ENCODE measurements at regions not wholly inside any gene's neighbourhood (a gene's known extent, or its start where the extent isn't known, plus 50 kb on each side); places are given as distances from the start of the nearest gene placed in this dataset.
"Not testable (repeated sequence)": the region's sequence is repeated elsewhere in the genome, so short reads cannot be mapped to it uniquely, and the experiment has no call there.

- Mint-ChIP-seq H3K4me1 (peaks cover 6 to 9% of the 10 kb centered on the region in 2 donors), H3K4me3 (no peak overlapping the region), H3K9me3 (no peaks in the 10 kb centered on the region), H3K27ac (no peak overlapping the region), H3K27me3 (ENCODE audit: low read depth in 2 of 2) (peaks cover 7 to 8% of the 10 kb centered on the region in 2 donors), H3K36me3 (no peaks in the 10 kb centered on the region)
- TF ChIP-seq, protein P1, sequence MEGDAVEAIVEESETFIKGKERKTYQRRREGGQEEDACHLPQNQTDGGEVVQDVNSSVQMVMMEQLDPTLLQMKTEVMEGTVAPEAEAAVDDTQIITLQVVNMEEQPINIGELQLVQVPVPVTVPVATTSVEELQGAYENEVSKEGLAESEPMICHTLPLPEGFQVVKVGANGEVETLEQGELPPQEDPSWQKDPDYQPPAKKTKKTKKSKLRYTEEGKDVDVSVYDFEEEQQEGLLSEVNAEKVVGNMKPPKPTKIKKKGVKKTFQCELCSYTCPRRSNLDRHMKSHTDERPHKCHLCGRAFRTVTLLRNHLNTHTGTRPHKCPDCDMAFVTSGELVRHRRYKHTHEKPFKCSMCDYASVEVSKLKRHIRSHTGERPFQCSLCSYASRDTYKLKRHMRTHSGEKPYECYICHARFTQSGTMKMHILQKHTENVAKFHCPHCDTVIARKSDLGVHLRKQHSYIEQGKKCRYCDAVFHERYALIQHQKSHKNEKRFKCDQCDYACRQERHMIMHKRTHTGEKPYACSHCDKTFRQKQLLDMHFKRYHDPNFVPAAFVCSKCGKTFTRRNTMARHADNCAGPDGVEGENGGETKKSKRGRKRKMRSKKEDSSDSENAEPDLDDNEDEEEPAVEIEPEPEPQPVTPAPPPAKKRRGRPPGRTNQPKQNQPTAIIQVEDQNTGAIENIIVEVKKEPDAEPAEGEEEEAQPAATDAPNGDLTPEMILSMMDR (IDR thresholded peaks at IDR 0.05), result no peak
- 80% methylated on average over 2 of the region's 2 CpGs for WGBS (ENCODE audit: insufficient coverage)
- no peak for ATAC-seq
- no peaks in the 10 kb centered on the region for H3K9me3 ChIP-seq (ENCODE audit: control insufficient read depth, insufficient read depth, low read length)
- no peaks in the 10 kb centered on the region for H3K27me3 ChIP-seq (ENCODE audit: control insufficient read depth, insufficient read depth, low read length)
- no peak overlapping the region for H3K27ac ChIP-seq (ENCODE audit: low read length)
- intact Hi-C loops (cut with micrococcal nuclease), result no loop called here
- H3K4me1 ChIP-seq (ENCODE audit: control insufficient read depth, insufficient read depth, low read length), result no peaks in the 10 kb centered on the region
- no peak for DNase-seq
- no peaks in the 10 kb centered on the region for H3K36me3 ChIP-seq (ENCODE audit: control insufficient read depth, insufficient read depth, low read length)
- no peak overlapping the region for H3K4me3 ChIP-seq (ENCODE audit: low read length)
Measured at GRCh38 chr1:157353546-157353945, 198.8 kb downstream of the FCRL5 start.

- no peaks in the 10 kb centered on the region for H3K9me3 Mint-ChIP-seq
- H3K4me3 Mint-ChIP-seq, result no peak overlapping the region
- no peak overlapping the region for H3K4me3 ChIP-seq (ENCODE audit: low read length)
- H3K27me3 Mint-ChIP-seq (ENCODE audit: low read depth in 2 of 2), result peaks cover 7 to 8% of the 10 kb centered on the region in 2 donors
- peaks cover 6 to 9% of the 10 kb centered on the region in 2 donors for H3K4me1 Mint-ChIP-seq
- H3K4me1 ChIP-seq (ENCODE audit: control insufficient read depth, insufficient read depth, low read length), result no peaks in the 10 kb centered on the region
- WGBS (ENCODE audit: insufficient coverage), result 100% methylated on average over 1 of the region's 1 CpG
- intact Hi-C loops (cut with micrococcal nuclease), result no loop called here
- no peaks in the 10 kb centered on the region for H3K27me3 ChIP-seq (ENCODE audit: control insufficient read depth, insufficient read depth, low read length)
- ATAC-seq (no peak), DNase-seq (no peak)
- no peaks in the 10 kb centered on the region for H3K36me3 ChIP-seq (ENCODE audit: control insufficient read depth, insufficient read depth, low read length)
- H3K36me3 Mint-ChIP-seq, result no peaks in the 10 kb centered on the region
- H3K27ac ChIP-seq (ENCODE audit: low read length), result no peak overlapping the region
- H3K9me3 ChIP-seq (ENCODE audit: control insufficient read depth, insufficient read depth, low read length), result no peaks in the 10 kb centered on the region
- TF ChIP-seq, protein P1 (IDR thresholded peaks at IDR 0.05), result no peak
- H3K27ac Mint-ChIP-seq, result no peak overlapping the region
Measured at GRCh38 chr1:157352817-157353408, 199.4 kb downstream of the FCRL5 start.

DNA sequence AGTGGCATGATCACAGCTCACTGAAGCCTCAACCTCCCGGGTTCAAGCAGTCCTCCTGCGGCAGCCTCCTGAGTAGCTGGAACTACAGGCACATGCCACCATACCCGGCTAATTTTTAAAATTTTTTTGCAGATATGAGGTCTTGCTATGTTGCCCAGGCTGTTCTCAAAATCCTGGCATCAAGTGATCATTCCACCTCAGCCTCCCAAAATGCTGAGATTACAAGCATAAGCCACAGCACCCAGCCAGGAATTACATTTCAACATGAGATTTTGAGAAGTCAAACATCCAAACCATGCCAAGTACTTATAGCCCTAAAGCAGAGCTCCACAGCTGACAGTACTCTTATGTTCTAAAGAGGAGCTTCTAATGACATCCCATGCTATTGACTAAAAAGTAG is 200.1 kb downstream of the FCRL5 start:
- no peaks in the 10 kb centered on the region for H3K9me3 Mint-ChIP-seq
- intact Hi-C loops (cut with micrococcal nuclease), result no loop called here
- no peak overlapping the region for H3K27ac ChIP-seq (ENCODE audit: low read length)
- 93% methylated on average over 3 of the region's 3 CpGs for WGBS (ENCODE audit: insufficient coverage)
- no peaks in the 10 kb centered on the region for H3K4me1 ChIP-seq (ENCODE audit: control insufficient read depth, insufficient read depth, low read length)
- H3K27me3 ChIP-seq (ENCODE audit: control insufficient read depth, insufficient read depth, low read length), result no peaks in the 10 kb centered on the region
- no peak overlapping the region for H3K4me3 Mint-ChIP-seq
- H3K4me3 ChIP-seq (ENCODE audit: low read length), result no peak overlapping the region
- H3K27ac Mint-ChIP-seq, result no peak overlapping the region
- H3K36me3 ChIP-seq (ENCODE audit: control insufficient read depth, insufficient read depth, low read length), result no peaks in the 10 kb centered on the region
- no peaks in the 10 kb centered on the region for H3K36me3 Mint-ChIP-seq
- ATAC-seq (no peak), DNase-seq (no peak)
- peaks cover 6 to 9% of the 10 kb centered on the region in 2 donors for H3K4me1 Mint-ChIP-seq
- no peaks in the 10 kb centered on the region for H3K9me3 ChIP-seq (ENCODE audit: control insufficient read depth, insufficient read depth, low read length)
- peaks cover 8 to 12% of the 10 kb centered on the region in 2 donors for H3K27me3 Mint-ChIP-seq (ENCODE audit: low read depth in 2 of 2)
- TF ChIP-seq, protein P1 (IDR thresholded peaks at IDR 0.05), result no peak

DNA sequence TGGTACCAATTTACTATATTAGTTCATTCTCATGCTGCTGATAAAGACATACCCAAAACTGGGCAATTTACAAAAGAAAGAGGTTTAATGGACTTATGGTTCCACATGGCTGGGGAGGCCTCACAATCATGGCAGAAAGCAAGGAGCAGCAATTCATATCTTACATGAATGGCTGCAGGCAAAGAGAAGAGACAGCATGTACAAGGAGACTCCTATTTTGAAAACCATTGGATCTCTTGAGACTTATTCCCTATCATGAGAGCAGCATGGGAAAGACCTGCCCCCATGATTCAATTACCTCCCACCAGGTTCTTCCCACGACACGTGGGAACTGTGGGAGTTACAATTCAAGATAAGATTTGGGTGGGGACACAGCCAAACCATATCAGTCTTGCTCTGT is 200.5 kb downstream of the FCRL5 start:
- H3K4me1 ChIP-seq (ENCODE audit: control insufficient read depth, insufficient read depth, low read length); ATAC-seq; H3K4me3 ChIP-seq (ENCODE audit: low read length); H3K27ac Mint-ChIP-seq; H3K9me3 Mint-ChIP-seq; H3K9me3 ChIP-seq (ENCODE audit: control insufficient read depth, insufficient read depth, low read length); DNase-seq; intact Hi-C loops (cut with micrococcal nuclease); H3K27ac ChIP-seq (ENCODE audit: low read length); H3K27me3 ChIP-seq (ENCODE audit: control insufficient read depth, insufficient read depth, low read length); H3K4me3 Mint-ChIP-seq; H3K4me1 Mint-ChIP-seq; H3K36me3 Mint-ChIP-seq; H3K36me3 ChIP-seq (ENCODE audit: control insufficient read depth, insufficient read depth, low read length): not testable (repeated sequence)
- H3K27me3 Mint-ChIP-seq (ENCODE audit: low read depth in 2 of 2), result peaks cover 10 to 16% of the 10 kb centered on the region in 2 donors
- 90% methylated on average over 2 of the region's 2 CpGs for WGBS (ENCODE audit: insufficient coverage)
